Skeletal muscle satellite cell (primary cell): ENCODE measurements at regions not wholly inside any gene's neighbourhood (a gene's known extent, or its start where the extent isn't known, plus 50 kb on each side); places are given as distances from the start of the nearest gene placed in this dataset.
"Not testable (repeated sequence)": the region's sequence is repeated elsewhere in the genome, so short reads cannot be mapped to it uniquely, and the experiment has no call there.

ENCODE experiments used
- H3K27me3 ChIP-seq: 2 replicates; pipeline ENCODE4 v1.7.0; 2013; ENCODE audit warnings: low read length; ENCODE audit not compliant: control insufficient read depth, insufficient read depth
- H3K36me3 ChIP-seq: 2 replicates; pipeline ENCODE4 v1.7.0; 2013; ENCODE audit warnings: mild to moderate bottlenecking, control low read depth, low read length; ENCODE audit not compliant: insufficient read depth
- H3K4me1 ChIP-seq: 2 replicates; pipeline ENCODE4 v1.7.0; 2013; ENCODE audit warnings: low read length; ENCODE audit not compliant: control insufficient read depth, insufficient read depth
- H3K4me2 ChIP-seq: 2 replicates; pipeline ENCODE4 v1.7.0; 2013; ENCODE audit warnings: mild to moderate bottlenecking, low read length
- H3K4me3 ChIP-seq: 2 replicates; pipeline ENCODE4 v1.7.0; 2013; ENCODE audit warnings: low read length
- H3K9ac ChIP-seq: 2 replicates; pipeline ENCODE4 v1.7.0; 2013; ENCODE audit warnings: mild to moderate bottlenecking, low read depth, low read length, moderate library complexity
- H3K9me3 ChIP-seq: replicated peaks from 2 replicates; pipeline ENCODE4 v1.7.0; 2013; ENCODE audit warnings: mild to moderate bottlenecking, control low read depth, low read length

- Histone ChIP-seq H3K4me2 (no peak overlapping the region), H3K27me3 (no peaks in the 10 kb centered on the region), H3K9ac (no peak overlapping the region), H3K9me3 (peaks cover 15% of the 10 kb centered on the region), H3K4me3 (no peak overlapping the region), H3K36me3 (no peaks in the 10 kb centered on the region), H3K4me1 (no peaks in the 10 kb centered on the region)
Measured at GRCh38 chr3:5489536-5489935, 302.0 kb downstream of the EDEM1 start.

- H3K27me3 ChIP-seq, result no peaks in the 10 kb centered on the region
- no peak overlapping the region for H3K4me2 ChIP-seq
- peaks cover 22% of the 10 kb centered on the region for H3K9me3 ChIP-seq
- H3K9ac ChIP-seq, result no peak overlapping the region
- no peaks in the 10 kb centered on the region for H3K36me3 ChIP-seq
- H3K4me1 ChIP-seq, result no peaks in the 10 kb centered on the region
- no peak overlapping the region for H3K4me3 ChIP-seq
Measured at GRCh38 chr3:5494905-5495519, 307.5 kb downstream of the EDEM1 start.

DNA sequence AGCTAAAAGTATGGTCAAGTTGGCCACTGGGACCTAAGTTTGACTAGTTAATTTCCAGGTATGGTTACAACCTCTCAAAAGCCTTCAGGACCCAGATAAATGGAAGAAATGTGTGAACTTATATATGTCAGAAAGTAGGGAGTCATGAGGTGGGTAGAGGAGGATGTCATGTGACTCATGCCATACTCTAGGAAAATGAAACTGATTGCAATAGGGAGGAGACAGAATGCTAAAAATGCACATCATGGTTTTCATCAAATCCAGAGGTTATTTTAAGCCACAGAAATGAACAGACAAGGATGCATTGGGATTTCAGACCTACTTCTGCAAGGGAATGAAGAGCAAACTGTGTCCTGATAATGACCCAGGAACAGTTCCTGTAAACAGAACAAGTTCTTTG is 310.0 kb downstream of the EDEM1 start:
- H3K9me3 ChIP-seq, result peaks cover 11% of the 10 kb centered on the region
- H3K36me3 ChIP-seq, result no peaks in the 10 kb centered on the region
- H3K27me3 ChIP-seq, result no peaks in the 10 kb centered on the region
- H3K4me2 ChIP-seq, result no peak overlapping the region
- no peaks in the 10 kb centered on the region for H3K4me1 ChIP-seq
- H3K4me3 ChIP-seq, result no peak overlapping the region
- no peak overlapping the region for H3K9ac ChIP-seq

- no peak overlapping the region for H3K4me2 ChIP-seq
- H3K4me3 ChIP-seq, result no peak overlapping the region
- H3K4me1 ChIP-seq, result no peaks in the 10 kb centered on the region
- no peaks in the 10 kb centered on the region for H3K27me3 ChIP-seq
- H3K36me3 ChIP-seq, result no peaks in the 10 kb centered on the region
- H3K9me3 ChIP-seq, result peaks cover 7% of the 10 kb centered on the region
- H3K9ac ChIP-seq, result no peak overlapping the region
Measured at GRCh38 chr3:5498981-5499380, 311.5 kb downstream of the EDEM1 start.

DNA sequence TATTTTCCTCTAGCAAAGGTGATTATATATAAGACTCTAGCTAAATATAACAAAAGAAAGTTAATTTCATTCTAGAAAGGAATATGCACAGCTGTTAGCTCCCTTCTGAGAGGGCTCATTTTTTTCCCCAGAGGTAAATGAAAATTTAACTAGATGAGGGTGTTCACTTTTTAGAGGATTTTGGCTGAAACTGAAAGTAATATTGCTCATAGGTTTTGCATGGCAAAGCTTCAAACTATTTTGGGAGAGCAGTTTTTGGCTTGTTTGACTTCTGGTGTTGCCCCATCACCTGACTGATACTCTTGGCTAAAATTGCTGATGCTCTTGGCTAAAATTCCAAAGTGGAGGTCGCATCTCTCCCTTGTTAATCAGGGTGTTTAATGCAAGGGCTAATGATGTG is 311.9 kb downstream of the EDEM1 start:
- no peak overlapping the region for H3K9ac ChIP-seq
- no peaks in the 10 kb centered on the region for H3K27me3 ChIP-seq
- H3K4me1 ChIP-seq, result no peaks in the 10 kb centered on the region
- H3K36me3 ChIP-seq, result no peaks in the 10 kb centered on the region
- no peak overlapping the region for H3K4me3 ChIP-seq
- no peak overlapping the region for H3K4me2 ChIP-seq
- peaks cover 7% of the 10 kb centered on the region for H3K9me3 ChIP-seq

- H3K27me3 ChIP-seq, result no peaks in the 10 kb centered on the region
- H3K4me2 ChIP-seq, result no peak overlapping the region
- no peaks in the 10 kb centered on the region for H3K4me1 ChIP-seq
- no peak overlapping the region for H3K4me3 ChIP-seq
- peaks cover 7% of the 10 kb centered on the region for H3K9me3 ChIP-seq
- no peak overlapping the region for H3K9ac ChIP-seq
- no peaks in the 10 kb centered on the region for H3K36me3 ChIP-seq
Measured at GRCh38 chr3:5503136-5503535, 315.6 kb downstream of the EDEM1 start.

- Histone ChIP-seq H3K9ac (no peak overlapping the region), H3K4me2 (no peak overlapping the region), H3K36me3 (no peaks in the 10 kb centered on the region), H3K4me3 (no peak overlapping the region), H3K4me1 (no peaks in the 10 kb centered on the region), H3K9me3 (peaks cover 7% of the 10 kb centered on the region), H3K27me3 (no peaks in the 10 kb centered on the region)
Measured at GRCh38 chr3:5504135-5504534, 316.6 kb downstream of the EDEM1 start.

- H3K4me1 ChIP-seq, result no peaks in the 10 kb centered on the region
- H3K4me3 ChIP-seq, result no peak overlapping the region
- H3K4me2 ChIP-seq, result no peak overlapping the region
- H3K36me3 ChIP-seq, result no peaks in the 10 kb centered on the region
- H3K9ac ChIP-seq, result no peak overlapping the region
- H3K27me3 ChIP-seq, result no peaks in the 10 kb centered on the region
- H3K9me3 ChIP-seq, result peaks cover 7% of the 10 kb centered on the region
Measured at GRCh38 chr3:5505163-5505562, 317.7 kb downstream of the EDEM1 start.

GRCh38 chr3:5505997-5506396 is 318.5 kb downstream of the EDEM1 start:
- no peak overlapping the region for H3K4me3 ChIP-seq
- no peak overlapping the region for H3K9ac ChIP-seq
- no peaks in the 10 kb centered on the region for H3K4me1 ChIP-seq
- H3K27me3 ChIP-seq, result no peaks in the 10 kb centered on the region
- H3K4me2 ChIP-seq, result no peak overlapping the region
- H3K36me3 ChIP-seq, result no peaks in the 10 kb centered on the region
- peaks cover 7% of the 10 kb centered on the region for H3K9me3 ChIP-seq

DNA sequence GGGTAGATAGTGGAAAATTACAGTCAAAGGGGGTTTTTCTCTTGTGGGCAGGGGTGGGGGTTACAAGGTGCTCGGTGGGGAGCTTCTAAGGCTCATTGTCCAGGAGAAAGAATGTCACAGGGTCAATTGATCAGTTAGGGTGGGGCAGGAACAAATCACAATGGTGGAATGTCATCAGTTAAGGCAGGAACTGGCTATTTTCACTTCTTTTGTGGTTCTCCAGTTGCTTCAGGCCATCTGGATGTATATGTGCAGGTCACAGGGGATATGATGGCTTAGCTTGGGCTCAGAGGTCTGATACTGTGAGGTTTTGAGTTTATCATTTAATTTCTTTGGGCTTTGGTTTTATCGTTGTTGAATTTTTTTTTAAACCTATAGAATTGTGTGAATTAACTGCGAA is 321.4 kb downstream of the EDEM1 start:
- not testable (repeated sequence) for H3K9me3 ChIP-seq, H3K4me3 ChIP-seq, H3K4me2 ChIP-seq, H3K36me3 ChIP-seq, H3K4me1 ChIP-seq, H3K9ac ChIP-seq, H3K27me3 ChIP-seq

GRCh38 chr3:5510300-5510699 is 322.8 kb downstream of the EDEM1 start:
- Histone ChIP-seq H3K9me3 (peaks cover 10% of the 10 kb centered on the region), H3K4me2 (no peak overlapping the region), H3K4me3 (no peak overlapping the region), H3K4me1 (no peaks in the 10 kb centered on the region), H3K27me3 (no peaks in the 10 kb centered on the region), H3K9ac (no peak overlapping the region), H3K36me3 (no peaks in the 10 kb centered on the region)

GRCh38 chr3:5517921-5518320 is 330.4 kb downstream of the EDEM1 start:
- H3K27me3 ChIP-seq, result no peaks in the 10 kb centered on the region
- H3K4me1 ChIP-seq, result no peaks in the 10 kb centered on the region
- H3K4me3 ChIP-seq, result no peak overlapping the region
- no peaks in the 10 kb centered on the region for H3K36me3 ChIP-seq
- H3K9me3 ChIP-seq, result peaks cover 2% of the 10 kb centered on the region
- H3K4me2 ChIP-seq, result no peak overlapping the region
- no peak overlapping the region for H3K9ac ChIP-seq
